ENCODE measurements at regions not wholly inside any gene's neighbourhood (a gene's known extent, or its start where the extent isn't known, plus 50 kb on each side); places are given as distances from the start of the nearest gene placed in this dataset.

DNA sequence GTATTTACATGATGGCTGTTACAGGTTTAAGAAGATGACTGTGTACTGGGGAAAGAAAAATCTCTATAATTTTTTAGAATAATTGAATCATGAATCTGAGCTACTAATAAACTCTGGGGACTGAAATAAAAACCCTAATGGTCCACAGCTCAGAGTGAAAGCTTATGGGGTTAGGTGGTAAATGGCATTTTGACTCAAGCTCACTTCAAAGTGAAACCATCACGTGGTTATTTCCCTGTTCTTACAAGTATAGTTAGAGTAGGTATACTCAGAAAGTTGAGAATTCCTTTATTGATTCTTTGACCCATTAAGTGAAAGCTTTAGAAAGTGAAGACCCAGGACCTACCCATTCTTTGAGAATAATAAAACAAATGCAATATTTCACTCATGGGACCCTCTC lies 626.2 kb upstream of the SETBP1 start:
- no peak for TF ChIP-seq POLR2A (IDR thresholded peaks at IDR 0.05)
- TF ChIP-seq, protein P1, sequence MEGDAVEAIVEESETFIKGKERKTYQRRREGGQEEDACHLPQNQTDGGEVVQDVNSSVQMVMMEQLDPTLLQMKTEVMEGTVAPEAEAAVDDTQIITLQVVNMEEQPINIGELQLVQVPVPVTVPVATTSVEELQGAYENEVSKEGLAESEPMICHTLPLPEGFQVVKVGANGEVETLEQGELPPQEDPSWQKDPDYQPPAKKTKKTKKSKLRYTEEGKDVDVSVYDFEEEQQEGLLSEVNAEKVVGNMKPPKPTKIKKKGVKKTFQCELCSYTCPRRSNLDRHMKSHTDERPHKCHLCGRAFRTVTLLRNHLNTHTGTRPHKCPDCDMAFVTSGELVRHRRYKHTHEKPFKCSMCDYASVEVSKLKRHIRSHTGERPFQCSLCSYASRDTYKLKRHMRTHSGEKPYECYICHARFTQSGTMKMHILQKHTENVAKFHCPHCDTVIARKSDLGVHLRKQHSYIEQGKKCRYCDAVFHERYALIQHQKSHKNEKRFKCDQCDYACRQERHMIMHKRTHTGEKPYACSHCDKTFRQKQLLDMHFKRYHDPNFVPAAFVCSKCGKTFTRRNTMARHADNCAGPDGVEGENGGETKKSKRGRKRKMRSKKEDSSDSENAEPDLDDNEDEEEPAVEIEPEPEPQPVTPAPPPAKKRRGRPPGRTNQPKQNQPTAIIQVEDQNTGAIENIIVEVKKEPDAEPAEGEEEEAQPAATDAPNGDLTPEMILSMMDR (IDR thresholded peaks at IDR 0.05): no peak
- no peak for DNase-seq

GRCh38 chr18:44060197-44060596 lies 620.5 kb upstream of the SETBP1 start:
- DNase-seq: no peak
- Histone ChIP-seq H3K27me3 (no peaks in the 10 kb centered on the region), H3K27ac (no peak overlapping the region), H3K4me3 (no peak overlapping the region), H3K4me1 (no peaks in the 10 kb centered on the region), H3K36me3 (no peaks in the 10 kb centered on the region), H3K9me3 (no peaks in the 10 kb centered on the region)
- TF ChIP-seq, protein P1 (IDR thresholded peaks at IDR 0.05): no peak
- TF ChIP-seq POLR2A (IDR thresholded peaks at IDR 0.05): no peak

More for the DNA sequence above, 626.2 kb upstream of the SETBP1 start:
- Histone ChIP-seq H3K4me3 (no peak overlapping the region), H3K36me3 (no peaks in the 10 kb centered on the region), H3K27ac (no peak overlapping the region), H3K27me3 (no peaks in the 10 kb centered on the region), H3K9me3 (no peaks in the 10 kb centered on the region), H3K4me1 (no peaks in the 10 kb centered on the region)

- Histone ChIP-seq H3K4me1 (no peaks in the 10 kb centered on the region), H3K36me3 (no peaks in the 10 kb centered on the region), H3K9me3 (no peaks in the 10 kb centered on the region), H3K27ac (no peak overlapping the region), H3K27me3 (no peaks in the 10 kb centered on the region), H3K4me3 (no peak overlapping the region)
- DNase-seq: no peak
- no peak for TF ChIP-seq POLR2A (IDR thresholded peaks at IDR 0.05)
- TF ChIP-seq, protein P1 (IDR thresholded peaks at IDR 0.05): no peak
These were observed 619.2 kb upstream of the SETBP1 start for GRCh38 chr18:44061438-44061837.

DNA sequence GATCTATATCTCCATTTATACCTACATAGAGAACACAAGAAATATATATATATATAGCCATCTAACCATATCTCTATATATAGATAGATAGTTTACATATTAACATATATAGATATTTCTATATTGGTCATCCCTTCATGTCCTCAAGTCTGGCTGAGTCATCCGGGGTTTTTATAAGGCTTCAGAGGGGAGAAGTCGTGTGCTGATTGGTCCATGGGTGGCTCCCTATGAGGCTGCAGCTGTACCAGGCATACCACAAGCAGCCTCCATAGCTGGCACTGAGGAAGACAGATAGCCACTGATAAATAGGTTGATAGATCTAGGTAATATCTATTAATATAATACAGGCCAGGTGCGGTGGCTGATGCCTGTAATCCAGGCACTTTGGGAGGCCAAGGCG lies 618.3 kb upstream of the SETBP1 start:
- TF ChIP-seq POLR2A (IDR thresholded peaks at IDR 0.05): no peak
- TF ChIP-seq, protein P1 (IDR thresholded peaks at IDR 0.05): no peak

DNA sequence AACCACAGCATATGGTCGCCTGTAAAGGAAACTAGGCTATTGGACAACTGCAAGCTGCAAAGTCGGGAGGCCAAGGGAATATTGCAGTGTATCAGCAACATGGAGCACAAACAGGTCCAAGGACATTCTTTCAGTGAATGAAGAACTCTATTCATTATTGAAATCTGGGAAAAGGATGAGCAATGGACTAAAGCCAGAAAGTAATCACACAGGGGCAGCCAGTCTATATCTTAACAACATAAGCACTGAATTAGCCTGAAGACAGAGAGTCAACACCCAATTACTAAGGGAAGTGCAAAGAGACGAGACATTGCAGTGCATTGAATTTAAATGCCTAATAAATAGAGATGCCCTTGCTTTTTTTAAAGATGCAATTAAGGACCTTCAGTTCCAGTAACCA lies 615.5 kb upstream of the SETBP1 start:
- Histone ChIP-seq H3K9me3 (no peaks in the 10 kb centered on the region), H3K36me3 (no peaks in the 10 kb centered on the region)
- TF ChIP-seq, protein P1 (IDR thresholded peaks at IDR 0.05): no peak
- no peak for TF ChIP-seq POLR2A (IDR thresholded peaks at IDR 0.05)

More for the DNA sequence above, 618.3 kb upstream of the SETBP1 start:
- Histone ChIP-seq H3K4me1 (no peaks in the 10 kb centered on the region), H3K4me3 (no peak overlapping the region), H3K36me3 (no peaks in the 10 kb centered on the region), H3K27ac (no peak overlapping the region), H3K9me3 (no peaks in the 10 kb centered on the region), H3K27me3 (no peaks in the 10 kb centered on the region)
- no peak for DNase-seq

GRCh38 chr18:44066541-44066940 lies 614.1 kb upstream of the SETBP1 start:
- H3K36me3 ChIP-seq: no peaks in the 10 kb centered on the region
- TF ChIP-seq POLR2A (IDR thresholded peaks at IDR 0.05): no peak
- DNase-seq: no peak
- H3K9me3 ChIP-seq: no peaks in the 10 kb centered on the region
- no peaks in the 10 kb centered on the region for H3K4me1 ChIP-seq
- no peak overlapping the region for H3K27ac ChIP-seq
- no peaks in the 10 kb centered on the region for H3K27me3 ChIP-seq
- H3K4me3 ChIP-seq: no peak overlapping the region

More for the DNA sequence above, 615.5 kb upstream of the SETBP1 start:
- no peak overlapping the region for H3K4me3 ChIP-seq
- H3K4me1 ChIP-seq: no peaks in the 10 kb centered on the region
- H3K27me3 ChIP-seq: no peaks in the 10 kb centered on the region
- DNase-seq: no peak
- H3K27ac ChIP-seq: no peak overlapping the region

All from Peyer's patch (tissue), 4 donors.